ENCODE measurements at regions not wholly inside any gene's neighbourhood (a gene's known extent, or its start where the extent isn't known, plus 50 kb on each side); places are given as distances from the start of the nearest gene placed in this dataset.

DNA sequence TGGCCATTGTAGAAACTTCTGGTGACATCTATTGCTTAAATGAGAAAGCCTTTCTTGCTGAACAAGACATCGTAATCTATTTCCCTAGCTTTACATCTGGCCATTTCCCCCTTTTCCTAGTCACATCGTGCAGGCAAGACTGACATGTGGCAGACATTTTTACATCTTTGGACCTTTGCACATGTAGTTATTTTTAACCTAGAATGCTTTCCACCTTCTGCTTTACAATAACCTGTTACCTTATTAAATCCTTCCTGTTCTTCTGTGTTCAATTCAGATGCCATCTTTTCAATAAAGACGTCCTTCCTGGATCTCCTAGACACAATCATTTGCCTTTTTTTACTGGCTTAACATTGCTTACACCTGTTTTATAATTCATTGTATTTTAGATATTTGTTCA, 343.3 kb downstream of the DIPK2A start:
- TF ChIP-seq, protein P1, sequence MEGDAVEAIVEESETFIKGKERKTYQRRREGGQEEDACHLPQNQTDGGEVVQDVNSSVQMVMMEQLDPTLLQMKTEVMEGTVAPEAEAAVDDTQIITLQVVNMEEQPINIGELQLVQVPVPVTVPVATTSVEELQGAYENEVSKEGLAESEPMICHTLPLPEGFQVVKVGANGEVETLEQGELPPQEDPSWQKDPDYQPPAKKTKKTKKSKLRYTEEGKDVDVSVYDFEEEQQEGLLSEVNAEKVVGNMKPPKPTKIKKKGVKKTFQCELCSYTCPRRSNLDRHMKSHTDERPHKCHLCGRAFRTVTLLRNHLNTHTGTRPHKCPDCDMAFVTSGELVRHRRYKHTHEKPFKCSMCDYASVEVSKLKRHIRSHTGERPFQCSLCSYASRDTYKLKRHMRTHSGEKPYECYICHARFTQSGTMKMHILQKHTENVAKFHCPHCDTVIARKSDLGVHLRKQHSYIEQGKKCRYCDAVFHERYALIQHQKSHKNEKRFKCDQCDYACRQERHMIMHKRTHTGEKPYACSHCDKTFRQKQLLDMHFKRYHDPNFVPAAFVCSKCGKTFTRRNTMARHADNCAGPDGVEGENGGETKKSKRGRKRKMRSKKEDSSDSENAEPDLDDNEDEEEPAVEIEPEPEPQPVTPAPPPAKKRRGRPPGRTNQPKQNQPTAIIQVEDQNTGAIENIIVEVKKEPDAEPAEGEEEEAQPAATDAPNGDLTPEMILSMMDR (optimal IDR thresholded peaks at IDR 0.05 in 1 of 3, IDR thresholded peaks at IDR 0.05 in 1 of 3, conservative IDR thresholded peaks at IDR 0.05 in 1 of 3; ENCODE audit: extremely low read depth in 1 of 3, insufficient read depth in 2 of 3, low read length in 3 of 3): no peak
- TF ChIP-seq EZH2 (IDR thresholded peaks at IDR 0.05; ENCODE audit: low read length): no peak
